Erythroblast (primary cell): ENCODE measurements at regions not wholly inside any gene's neighbourhood (a gene's known extent, or its start where the extent isn't known, plus 50 kb on each side); places are given as distances from the start of the nearest gene placed in this dataset.

ENCODE experiments used
- DNase-seq, 2 experiments: peaks; one replicate each; lab custom pipeline; 2025; lab: John Stamatoyannopoulos, UW
- GATA1 ChIP-seq: IDR thresholded peaks from 2 replicates; pipeline ENCODE4 v1.6.1; 2011; ENCODE audit warnings: low read depth, mild to moderate bottlenecking, control low read depth, low read length, moderate library complexity
- POLR2A ChIP-seq: IDR thresholded peaks from 2 replicates; pipeline ENCODE4 v1.6.1; 2011; ENCODE audit warnings: mild to moderate bottlenecking, low read length

GRCh38 chr13:108156749-108157148 lies 58.6 kb downstream of the LIG4 start:
- TF ChIP-seq POLR2A (no peak), GATA1 (no peak)
- no peak for DNase-seq

- TF ChIP-seq GATA1: no peak
- no peak for TF ChIP-seq POLR2A
- peak; percentile 11 to 55 for DNase-seq
These were observed 59.9 kb downstream of the LIG4 start for GRCh38 chr13:108155185-108156106.

GRCh38 chr13:108154421-108154858 lies 60.9 kb downstream of the LIG4 start:
- TF ChIP-seq POLR2A: no peak
- TF ChIP-seq GATA1: no peak
- DNase-seq: no peak

GRCh38 chr13:108146642-108147041 lies 68.7 kb downstream of the LIG4 start:
- no peak for DNase-seq
- TF ChIP-seq POLR2A (no peak), GATA1 (no peak)

GRCh38 chr13:108142702-108143436 lies 72.5 kb downstream of the LIG4 start:
- no peak for DNase-seq
- TF ChIP-seq POLR2A (no peak), GATA1 (no peak)

- TF ChIP-seq GATA1 (no peak), POLR2A (no peak)
- DNase-seq: no peak
These were observed 78.2 kb downstream of the LIG4 start for GRCh38 chr13:108137176-108137575.

- no peak for TF ChIP-seq POLR2A
- TF ChIP-seq GATA1: no peak
- DNase-seq: no peak
These were observed 87.9 kb downstream of the LIG4 start for GRCh38 chr13:108127406-108127805.

GRCh38 chr13:108126056-108126455 lies 89.3 kb downstream of the LIG4 start:
- TF ChIP-seq POLR2A: no peak
- no peak for TF ChIP-seq GATA1
- no peak for DNase-seq

GRCh38 chr13:108121406-108121805 lies 93.9 kb downstream of the LIG4 start:
- no peak for DNase-seq
- TF ChIP-seq GATA1: no peak
- no peak for TF ChIP-seq POLR2A

- no peak for TF ChIP-seq POLR2A
- TF ChIP-seq GATA1: no peak
- DNase-seq: no peak
These were observed 94.5 kb downstream of the LIG4 start for GRCh38 chr13:108120856-108121255.

- no peak for TF ChIP-seq GATA1
- TF ChIP-seq POLR2A: no peak
- no peak for DNase-seq
These were observed 95.0 kb downstream of the LIG4 start for GRCh38 chr13:108120302-108120701.

- DNase-seq: no peak
- TF ChIP-seq GATA1 (no peak), POLR2A (no peak)
These were observed 99.6 kb downstream of the LIG4 start for GRCh38 chr13:108115738-108116137.

- no peak for TF ChIP-seq POLR2A
- TF ChIP-seq GATA1: no peak
- DNase-seq: no peak
These were observed 101.9 kb downstream of the LIG4 start for GRCh38 chr13:108113407-108113806.

- no peak for DNase-seq
- TF ChIP-seq GATA1 (no peak), POLR2A (no peak)
These were observed 110.6 kb downstream of the LIG4 start for GRCh38 chr13:108104736-108105135.

- TF ChIP-seq POLR2A: no peak
- no peak for TF ChIP-seq GATA1
These were observed 112.6 kb downstream of the LIG4 start for GRCh38 chr13:108102771-108103170.

More at GRCh38 chr13:108102771-108103170, 112.6 kb downstream of the LIG4 start:
- no peak for DNase-seq
